T-cell (primary cell): ENCODE measurements at regions not wholly inside any gene's neighbourhood (a gene's known extent, or its start where the extent isn't known, plus 50 kb on each side); places are given as distances from the start of the nearest gene placed in this dataset.

Source experiments
- ATAC-seq, 4 experiments: fragments of 200-7000 bp in 3 of 4; fragments of 150-1000 bp in 1 of 4; cut with Tn5 transposase; replicated peaks in 1 of 4; 1 replicate in 3 of 4; 2 replicates in 1 of 4; pipeline ENCODE4 v1.10.0; 2021; ENCODE audit warnings: moderate library complexity in 3 of 4, mild to moderate bottlenecking in 2 of 4, moderate number of reproducible peaks in 1 of 4
- CTCF ChIA-PET, 2 donors: fragments of 300-600 bp; sonication (Branson Sonifier 250); formaldehyde crosslinking; loops; one replicate each; lab custom pipeline; 2022; ENCODE audit warnings: antibody characterized with exemption in 2 of 2; lab: Charles Lee
- POLR2A ChIA-PET, 2 donors: fragments of 300-600 bp; sonication (Branson Sonifier 250); formaldehyde crosslinking; loops; one replicate each; lab custom pipeline; 2022; ENCODE audit warnings: antibody characterized with exemption in 2 of 2; lab: Charles Lee
- DNase-seq, 35 experiments: peaks; one replicate each; pipeline versions ENCODE4 v3.0.0 to v3.0.0-alpha.2; 2013 to 2023
- H3K27ac ChIP-seq: one replicate; pipeline ENCODE4 v1.5.1; 2013; ENCODE audit warnings: low read length
- H3K27me3 ChIP-seq, 2 experiments: replicated peaks in 1 of 2; 1 replicate in 1 of 2; 2 replicates in 1 of 2; pipeline versions ENCODE4 v1.6.1 to v1.7.0; 2013; ENCODE audit warnings: low read length in 1 of 2, mixed read lengths in 1 of 2; ENCODE audit not compliant: control insufficient read depth in 2 of 2, insufficient read depth in 2 of 2; ENCODE audit errors: extremely low read depth in 1 of 2
- H3K36me3 ChIP-seq, 2 donors: 1 replicate in 1 of 2; 2 replicates in 1 of 2; pipeline versions ENCODE4 v1.6.1 to v1.7.0; 2013; ENCODE audit warnings: low read length in 1 of 2; ENCODE audit not compliant: control insufficient read depth in 2 of 2, insufficient read depth in 1 of 2; ENCODE audit errors: extremely low read depth in 1 of 2
- H3K4me1 ChIP-seq, 2 experiments: 1 replicate in 1 of 2; 2 replicates in 1 of 2; pipeline versions ENCODE4 v1.6.1 to v1.7.0; 2013; ENCODE audit warnings: low read length in 2 of 2, mixed read lengths in 1 of 2; ENCODE audit not compliant: insufficient read depth in 2 of 2, control insufficient read depth in 1 of 2; ENCODE audit errors: extremely low read depth in 1 of 2
- H3K4me3 ChIP-seq, 2 donors: 1 replicate in 1 of 2; 2 replicates in 1 of 2; pipeline versions ENCODE4 v1.5.1 to v1.7.0; 2013; ENCODE audit warnings: mild to moderate bottlenecking in 2 of 2, low read length in 1 of 2, moderate library complexity in 1 of 2; ENCODE audit not compliant: control insufficient read depth in 1 of 2; ENCODE audit errors: extremely low read depth in 1 of 2
- H3K9me3 ChIP-seq: 2 replicates; pipeline ENCODE4 v1.7.0; 2013
- H3K27ac Mint-ChIP-seq, 2 donors: one replicate each; pipeline ENCODE4 v1.8.0; 2020 to 2021; ENCODE audit warnings: mild to moderate bottlenecking in 2 of 2, mixed read lengths in 2 of 2
- H3K27me3 Mint-ChIP-seq, 2 donors: one replicate each; pipeline ENCODE4 v1.8.0; 2021 to 2022; ENCODE audit warnings: mixed read lengths in 2 of 2
- H3K36me3 Mint-ChIP-seq: one replicate; pipeline ENCODE4 v1.8.0; 2021; ENCODE audit warnings: mixed read lengths
- H3K4me1 Mint-ChIP-seq, 3 donors: one replicate each; pipeline ENCODE4 v1.8.0; 2020 to 2022; ENCODE audit warnings: mixed read lengths in 3 of 3, mild to moderate bottlenecking in 1 of 3
- H3K4me3 Mint-ChIP-seq, 3 donors: one replicate each; pipeline ENCODE4 v1.8.0; 2020 to 2022; ENCODE audit warnings: mild to moderate bottlenecking in 3 of 3, mixed read lengths in 3 of 3, moderate library complexity in 3 of 3
- H3K9me3 Mint-ChIP-seq, 3 donors: one replicate each; pipeline ENCODE4 v1.8.0; 2020 to 2022; ENCODE audit warnings: mixed read lengths in 3 of 3
- WGBS: methylation state at CpG from one replicate; pipeline ENCODE4 v1.1.5; 2013; ENCODE audit warnings: missing lambda C conversion rate; ENCODE audit not compliant: insufficient coverage; 5-methylcytosine and 5-hydroxymethylcytosine counted together

DNA sequence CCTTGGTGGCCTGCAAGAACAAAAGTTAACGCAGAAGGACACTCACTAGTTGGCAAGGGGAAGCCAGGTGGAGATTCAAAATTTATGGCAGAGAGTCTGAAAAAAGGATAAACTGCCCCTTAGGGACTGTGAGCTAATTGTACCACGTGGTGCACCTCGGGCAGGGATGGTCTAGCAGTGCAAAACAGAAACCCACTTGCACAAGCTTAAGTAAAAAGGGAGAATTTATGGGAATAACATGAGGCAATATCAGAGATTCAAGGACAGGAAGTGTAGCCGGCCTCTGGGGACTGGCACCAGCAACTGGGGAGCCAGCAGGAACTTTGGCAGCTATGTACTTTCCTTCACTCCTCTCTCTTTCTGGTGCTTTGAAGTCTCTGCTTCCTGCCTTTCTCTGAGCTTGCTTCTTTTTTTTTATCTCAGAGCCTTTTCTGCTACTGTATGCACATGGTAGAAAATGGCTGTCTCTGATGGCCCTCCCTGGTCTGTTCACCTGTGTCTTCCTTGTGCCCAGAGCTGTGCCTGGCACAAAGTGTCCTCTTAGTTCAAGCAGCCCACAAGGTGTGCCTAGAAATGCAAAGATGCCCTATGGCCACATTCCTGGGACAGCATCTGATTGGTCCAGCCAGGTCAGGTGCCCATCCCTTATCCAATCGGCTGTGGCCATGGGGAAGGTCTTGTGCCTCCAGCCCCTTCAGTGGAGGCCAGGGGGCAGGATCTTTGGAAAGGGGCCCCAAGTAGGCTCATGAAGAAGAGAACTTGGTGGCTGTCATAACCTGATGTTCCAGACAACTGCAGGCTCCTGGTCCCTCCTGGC is 114.8 kb upstream of the ATP6AP2 start:
- no peaks in the 10 kb centered on the region for H3K9me3 ChIP-seq
- 100% methylated on average over 1 of the region's 5 CpGs for WGBS
- peak; percentile 43 to 53 (median 49) for ATAC-seq
- Mint-ChIP-seq H3K27me3 (peaks cover 2 to 17% of the 10 kb centered on the region in 2 donors), H3K4me1 (peaks cover 23 to 33% (median 24%) of the 10 kb centered on the region in 3 donors), H3K4me3 (peak overlapping the region in 1 of 3 donors; percentile 31), H3K27ac (no peak overlapping the region), H3K36me3 (no peaks in the 10 kb centered on the region), H3K9me3 (no peaks in the 10 kb centered on the region)
- CTCF ChIA-PET, result interaction anchor here (0.5 to 0.6 kb wide), 2 partner anchors 1013 to 1802 kb away, joined by 3 to 6 read pairs; no protein-coding TSS in a partner anchor
- no peaks in the 10 kb centered on the region for H3K36me3 ChIP-seq
- H3K27me3 ChIP-seq, result no peaks in the 10 kb centered on the region
- POLR2A ChIA-PET, result interaction anchor here (0.6 kb wide), 2 partner anchors 497 to 791 kb away, joined by 3 to 5 read pairs; no protein-coding TSS in a partner anchor
- no peak overlapping the region for H3K27ac ChIP-seq
- DNase-seq, result peak in 1 of 35 experiments; percentile 5
- peaks cover 3 to 17% of the 10 kb centered on the region in 2 experiments for H3K4me1 ChIP-seq
- H3K4me3 ChIP-seq, result no peak overlapping the region

DNA sequence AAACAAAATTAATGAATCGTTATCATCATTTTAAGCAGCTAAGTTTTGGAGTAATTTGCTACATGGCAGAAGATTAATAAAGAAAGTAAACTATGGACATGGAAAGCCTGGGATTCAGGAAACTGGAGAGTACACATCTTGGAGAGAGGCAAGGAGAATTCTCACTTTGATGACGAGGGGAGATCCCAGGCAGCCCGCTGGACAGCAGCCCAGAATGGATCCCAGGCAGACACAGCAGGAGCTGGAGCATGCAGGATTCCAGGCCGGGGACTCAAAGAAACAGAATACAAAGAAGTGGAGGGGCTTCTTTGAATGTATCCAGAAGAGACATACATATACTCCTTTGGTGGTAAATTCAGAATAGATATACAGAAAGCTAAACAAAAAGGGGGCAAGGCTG is 118.0 kb upstream of the ATP6AP2 start:
- 100% methylated on average over 1 of the region's 4 CpGs for WGBS
- DNase-seq (no peak), ATAC-seq (no peak)
- Histone ChIP-seq H3K9me3 (no peaks in the 10 kb centered on the region), H3K4me3 (no peak overlapping the region), H3K4me1 (peaks cover 3 to 13% of the 10 kb centered on the region in 2 experiments), H3K27me3 (no peaks in the 10 kb centered on the region), H3K36me3 (no peaks in the 10 kb centered on the region), H3K27ac (no peak overlapping the region)
- ChIA-PET CTCF (no interaction called here), POLR2A (no interaction called here)
- no peak overlapping the region for H3K27ac Mint-ChIP-seq
- no peak overlapping the region for H3K4me3 Mint-ChIP-seq
- no peaks in the 10 kb centered on the region for H3K36me3 Mint-ChIP-seq
- H3K9me3 Mint-ChIP-seq, result no peaks in the 10 kb centered on the region
- peaks cover 2 to 16% of the 10 kb centered on the region in 2 donors for H3K27me3 Mint-ChIP-seq
- H3K4me1 Mint-ChIP-seq, result peaks cover 14 to 25% (median 15%) of the 10 kb centered on the region in 3 donors

GRCh38 chrX:40460926-40461325 is 119.8 kb upstream of the ATP6AP2 start:
- Mint-ChIP-seq H3K4me1 (peaks cover 6 to 11% (median 9%) of the 10 kb centered on the region in 3 donors), H3K27me3 (peaks cover 2 to 16% of the 10 kb centered on the region in 2 donors), H3K36me3 (no peaks in the 10 kb centered on the region), H3K9me3 (no peaks in the 10 kb centered on the region), H3K27ac (no peak overlapping the region), H3K4me3 (no peak overlapping the region)
- no CpG with 5 or more reads among the region's 5 CpGs for WGBS
- Histone ChIP-seq H3K27ac (no peak overlapping the region), H3K9me3 (no peaks in the 10 kb centered on the region), H3K4me1 (peaks cover 3 to 6% of the 10 kb centered on the region in 2 experiments), H3K4me3 (no peak overlapping the region), H3K36me3 (no peaks in the 10 kb centered on the region), H3K27me3 (no peaks in the 10 kb centered on the region)
- CTCF ChIA-PET, result no interaction called here
- POLR2A ChIA-PET, result no interaction called here
- no peak for DNase-seq
- no peak for ATAC-seq

- no peaks in the 10 kb centered on the region for H3K27me3 ChIP-seq
- CTCF ChIA-PET, result no interaction called here
- WGBS, result 100% methylated on average over 1 of the region's 5 CpGs
- Mint-ChIP-seq H3K4me1 (no peaks in the 10 kb centered on the region), H3K36me3 (no peaks in the 10 kb centered on the region), H3K9me3 (no peaks in the 10 kb centered on the region), H3K27me3 (peaks cover 2 to 13% of the 10 kb centered on the region in 2 donors), H3K4me3 (no peak overlapping the region), H3K27ac (no peak overlapping the region)
- H3K4me1 ChIP-seq, result no peaks in the 10 kb centered on the region
- no peak overlapping the region for H3K4me3 ChIP-seq
- DNase-seq, result no peak
- H3K27ac ChIP-seq, result no peak overlapping the region
- H3K36me3 ChIP-seq, result no peaks in the 10 kb centered on the region
- H3K9me3 ChIP-seq, result no peaks in the 10 kb centered on the region
- ATAC-seq, result no peak
- POLR2A ChIA-PET, result no interaction called here
Measured at GRCh38 chrX:40459571-40460158, 121.1 kb upstream of the ATP6AP2 start.

DNA sequence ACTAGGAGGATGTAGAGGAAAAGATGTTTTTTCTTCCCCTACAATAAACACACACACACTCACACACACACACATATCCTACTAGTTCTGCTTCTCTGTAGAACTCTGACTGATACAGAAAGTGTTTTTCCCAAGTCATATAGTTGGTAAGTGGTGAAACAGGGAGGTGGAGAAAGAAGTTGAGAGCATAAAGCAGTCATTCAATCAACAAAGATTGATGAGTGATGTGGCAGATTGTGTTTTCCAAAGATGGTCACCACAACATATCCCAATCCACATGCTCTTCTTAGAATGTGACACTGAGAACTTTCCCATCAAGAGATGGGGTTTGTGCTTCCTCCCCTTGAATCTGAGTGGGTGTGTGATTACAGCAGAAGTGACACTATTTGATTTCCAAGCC is 123.4 kb upstream of the ATP6AP2 start:
- no peaks in the 10 kb centered on the region for H3K9me3 Mint-ChIP-seq
- H3K4me3 Mint-ChIP-seq, result no peak overlapping the region
- no peak overlapping the region for H3K27ac Mint-ChIP-seq
- no peak for ATAC-seq
- CTCF ChIA-PET, result no interaction called here
- no peaks in the 10 kb centered on the region for H3K4me1 Mint-ChIP-seq
- no peak overlapping the region for H3K4me3 ChIP-seq
- H3K4me1 ChIP-seq, result no peaks in the 10 kb centered on the region
- H3K27me3 Mint-ChIP-seq, result peaks cover 2 to 14% of the 10 kb centered on the region in 2 donors
- no peaks in the 10 kb centered on the region for H3K36me3 Mint-ChIP-seq
- H3K9me3 ChIP-seq, result no peaks in the 10 kb centered on the region
- DNase-seq, result no peak
- H3K27me3 ChIP-seq, result no peaks in the 10 kb centered on the region
- H3K36me3 ChIP-seq, result no peaks in the 10 kb centered on the region
- POLR2A ChIA-PET, result no interaction called here
- no peak overlapping the region for H3K27ac ChIP-seq

DNA sequence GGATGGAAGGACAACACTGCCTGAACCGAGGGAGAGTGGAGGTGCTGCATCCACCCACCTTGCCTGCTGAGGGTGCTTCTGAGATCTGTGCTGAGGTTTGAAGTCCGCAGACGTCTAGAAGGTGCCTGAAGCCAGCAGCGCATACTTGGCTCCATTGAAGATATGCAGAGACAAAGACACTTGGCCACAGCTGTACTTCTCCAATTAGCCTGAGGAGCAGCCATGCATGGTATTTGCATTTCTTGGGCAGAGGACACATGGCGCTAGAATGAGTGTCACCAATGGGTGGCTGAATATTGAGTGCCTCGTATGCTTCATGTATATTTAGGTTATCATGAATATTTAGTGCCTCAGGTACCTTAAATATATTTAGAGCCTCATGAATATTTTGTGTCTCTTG is 128.7 kb upstream of the ATP6AP2 start:
- ChIA-PET POLR2A (no interaction called here), CTCF (no interaction called here)
- H3K4me1 ChIP-seq, result no peaks in the 10 kb centered on the region
- H3K36me3 ChIP-seq, result no peaks in the 10 kb centered on the region
- DNase-seq, result no peak
- no peak overlapping the region for H3K4me3 Mint-ChIP-seq
- no peaks in the 10 kb centered on the region for H3K27me3 ChIP-seq
- no peak for ATAC-seq
- H3K36me3 Mint-ChIP-seq, result no peaks in the 10 kb centered on the region
- H3K27me3 Mint-ChIP-seq, result peaks cover 0 to 7% of the 10 kb centered on the region in 2 donors
- no peaks in the 10 kb centered on the region for H3K9me3 ChIP-seq
- no peak overlapping the region for H3K4me3 ChIP-seq
- WGBS, result 90% methylated on average over 4 of the region's 6 CpGs
- H3K27ac Mint-ChIP-seq, result no peak overlapping the region
- no peak overlapping the region for H3K27ac ChIP-seq
- H3K4me1 Mint-ChIP-seq, result peaks cover 0 to 2% (median 0%) of the 10 kb centered on the region in 3 donors
- no peaks in the 10 kb centered on the region for H3K9me3 Mint-ChIP-seq
